A549 (cell line): ENCODE measurements at regions not wholly inside any gene's neighbourhood (a gene's known extent, or its start where the extent isn't known, plus 50 kb on each side); places are given as distances from the start of the nearest gene placed in this dataset.

Experiments
- CTCF ChIP-seq: fragments of >200 bp; sonication (Bioruptor Twin); formaldehyde crosslinking; IDR thresholded peaks from 3 replicates; pipeline ENCODE4 v1.5.1; 2016
- EP300 ChIP-seq, 2 experiments: fragments of >200 bp; sonication (Bioruptor Twin); formaldehyde crosslinking; IDR thresholded peaks; 2 replicates in 1 of 2; 3 replicates in 1 of 2; pipeline ENCODE4 v1.6.1; 2016 to 2017
- HDAC2 ChIP-seq: fragments of 200-600 bp; sonication (generic); IDR thresholded peaks from 2 replicates; pipeline ENCODE4 v1.6.1; 2016
- SMC3 ChIP-seq: fragments of >200 bp; sonication (Bioruptor Twin); formaldehyde crosslinking; IDR thresholded peaks from 3 replicates; pipeline ENCODE4 v1.6.1; 2018; ENCODE audit warnings: inconsistent platforms
- TF ChIP-seq, protein P1 (sequence below): fragments of 150-350 bp; IDR thresholded peaks from 2 replicates; pipeline ENCODE4 v1.6.1; 2014; ENCODE audit warnings: low read depth, mild to moderate bottlenecking, low read length

DNA sequence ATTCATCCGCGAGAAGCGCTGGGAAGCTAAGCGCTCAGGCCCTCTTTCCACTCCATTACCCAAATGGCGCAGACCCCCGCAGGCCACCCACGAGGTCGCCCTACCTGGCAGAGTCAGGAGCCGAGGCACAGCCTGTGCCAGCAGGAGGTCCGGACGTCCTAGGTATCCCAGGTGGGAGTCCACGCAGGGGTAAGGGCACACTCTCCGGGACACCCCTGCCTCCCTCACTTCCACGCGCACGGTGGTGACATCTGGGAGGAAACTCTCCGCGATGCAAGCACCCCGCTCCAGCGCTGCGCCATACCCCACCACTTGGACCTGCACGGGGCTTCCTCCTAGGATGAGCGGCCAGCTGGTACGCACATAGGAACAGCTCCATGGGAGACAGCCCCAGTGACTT, 95.1 kb upstream of the ARHGEF7 start:
- TF ChIP-seq CTCF: no peak
- no peak for TF ChIP-seq EP300 (IDR thresholded peaks at IDR 0.05)
- TF ChIP-seq, protein P1, sequence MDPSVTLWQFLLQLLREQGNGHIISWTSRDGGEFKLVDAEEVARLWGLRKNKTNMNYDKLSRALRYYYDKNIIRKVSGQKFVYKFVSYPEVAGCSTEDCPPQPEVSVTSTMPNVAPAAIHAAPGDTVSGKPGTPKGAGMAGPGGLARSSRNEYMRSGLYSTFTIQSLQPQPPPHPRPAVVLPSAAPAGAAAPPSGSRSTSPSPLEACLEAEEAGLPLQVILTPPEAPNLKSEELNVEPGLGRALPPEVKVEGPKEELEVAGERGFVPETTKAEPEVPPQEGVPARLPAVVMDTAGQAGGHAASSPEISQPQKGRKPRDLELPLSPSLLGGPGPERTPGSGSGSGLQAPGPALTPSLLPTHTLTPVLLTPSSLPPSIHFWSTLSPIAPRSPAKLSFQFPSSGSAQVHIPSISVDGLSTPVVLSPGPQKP: no peak
- no peak for TF ChIP-seq SMC3
- no peak for TF ChIP-seq HDAC2
